SKM-1 treated with dmso at 0.1 percent for 144 hours (cell line): ENCODE measurements at regions not wholly inside any gene's neighbourhood (a gene's known extent, or its start where the extent isn't known, plus 50 kb on each side); places are given as distances from the start of the nearest gene placed in this dataset.
"Not testable (repeated sequence)": the region's sequence is repeated elsewhere in the genome, so short reads cannot be mapped to it uniquely, and the experiment has no call there.

Experiments
- DNase-seq: peaks from one replicate; lab custom pipeline; 2025; ENCODE audit not compliant: unreplicated experiment; lab: John Stamatoyannopoulos, UW

DNA sequence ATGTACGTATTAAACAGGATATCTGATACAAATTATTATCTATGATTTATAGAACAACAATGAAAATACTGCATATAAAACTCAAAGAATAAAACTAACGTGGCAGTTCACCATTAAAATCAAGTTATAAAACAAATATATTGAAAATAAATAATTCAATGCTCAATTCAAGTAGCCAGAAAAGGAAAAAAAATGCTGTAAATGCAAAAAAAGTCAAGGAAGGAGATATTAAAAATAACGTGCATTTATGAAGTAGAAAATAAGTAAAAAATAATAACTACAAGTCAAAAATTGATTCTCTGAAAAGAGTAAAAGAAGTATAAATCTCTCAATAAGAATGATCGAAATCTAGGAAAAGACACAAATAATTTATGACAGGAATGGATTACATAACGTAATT lies 460.5 kb upstream of the CD180 start:
- DNase-seq: no peak

DNA sequence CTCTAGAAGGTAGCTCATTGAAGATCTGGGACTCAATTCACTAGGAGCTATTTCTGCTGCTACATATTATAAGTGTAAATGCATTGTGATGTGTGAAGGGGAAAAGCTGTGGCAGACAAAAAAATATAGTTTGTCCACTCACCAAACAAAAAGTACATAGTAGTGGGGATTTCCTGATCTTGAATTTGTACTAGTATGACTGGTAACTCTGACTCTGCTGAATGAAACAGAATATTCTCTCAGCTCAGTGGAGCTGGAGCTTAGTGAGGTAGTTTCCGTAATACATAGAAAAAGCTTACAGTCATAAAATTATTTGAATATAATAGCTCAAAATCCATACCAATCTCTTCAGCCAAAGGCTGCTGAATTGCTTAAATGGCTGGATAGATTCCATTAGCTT lies 455.6 kb upstream of the CD180 start:
- DNase-seq: no peak

DNA sequence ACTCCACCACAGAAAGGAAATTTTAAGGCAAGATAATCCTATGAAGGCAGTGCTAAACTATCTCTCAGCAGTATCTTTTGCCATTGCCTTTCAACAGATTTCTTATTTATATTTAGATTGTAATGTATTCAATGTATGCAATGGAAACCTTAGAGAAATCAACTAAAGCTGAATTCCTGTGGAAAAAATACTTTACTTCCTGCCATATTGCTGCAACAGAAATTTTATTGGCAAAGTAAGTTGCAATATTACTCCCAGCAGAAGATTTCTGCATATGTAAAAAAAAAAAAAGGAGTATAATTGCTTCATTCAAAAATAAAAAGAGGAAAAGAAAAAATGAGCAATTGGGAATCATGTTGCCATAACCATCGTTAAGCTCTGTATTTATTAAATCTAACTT lies 454.6 kb upstream of the CD180 start:
- DNase-seq: no peak

DNA sequence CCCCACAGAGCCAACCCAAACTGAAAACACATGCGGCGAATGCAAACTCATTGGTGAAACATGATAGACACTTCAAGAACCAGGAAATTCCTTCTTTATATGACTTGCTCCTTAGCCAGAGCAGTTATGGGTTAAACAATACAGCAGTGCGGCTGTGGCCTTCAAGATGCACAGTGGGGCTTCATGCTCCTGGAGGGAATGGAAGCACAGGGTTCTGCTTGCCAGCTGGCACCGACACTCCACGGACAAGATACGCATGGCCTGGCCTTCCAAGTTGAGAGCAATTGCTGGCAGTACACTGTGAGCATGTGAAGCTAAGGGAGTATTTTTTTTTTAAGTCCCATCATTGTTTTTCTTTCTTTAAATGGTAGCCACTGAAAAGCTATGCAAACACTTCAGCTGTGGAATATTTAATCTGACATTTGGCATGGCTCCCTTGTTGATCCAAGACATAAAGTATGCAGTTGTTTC lies 451.6 kb upstream of the CD180 start:
- DNase-seq: no peak

DNA sequence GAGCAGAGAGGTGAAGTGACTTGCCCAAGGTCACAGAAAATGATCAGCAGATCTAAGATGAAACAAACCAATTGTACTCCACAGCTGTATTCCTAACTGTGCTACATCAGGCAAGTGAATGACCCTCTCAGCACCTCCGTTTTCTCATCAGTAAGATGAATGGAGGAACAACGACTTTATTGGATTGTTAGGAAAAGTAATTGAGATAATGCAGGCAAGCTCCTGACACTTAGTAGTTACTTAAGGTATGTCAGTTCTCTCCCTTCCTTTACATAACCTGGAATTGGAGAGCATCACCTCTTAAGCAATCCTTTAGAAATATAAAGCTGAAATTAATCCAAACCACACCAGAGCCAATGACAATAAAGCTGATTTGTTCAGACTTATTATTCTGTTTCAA lies 451.2 kb upstream of the CD180 start:
- DNase-seq: no peak

DNA sequence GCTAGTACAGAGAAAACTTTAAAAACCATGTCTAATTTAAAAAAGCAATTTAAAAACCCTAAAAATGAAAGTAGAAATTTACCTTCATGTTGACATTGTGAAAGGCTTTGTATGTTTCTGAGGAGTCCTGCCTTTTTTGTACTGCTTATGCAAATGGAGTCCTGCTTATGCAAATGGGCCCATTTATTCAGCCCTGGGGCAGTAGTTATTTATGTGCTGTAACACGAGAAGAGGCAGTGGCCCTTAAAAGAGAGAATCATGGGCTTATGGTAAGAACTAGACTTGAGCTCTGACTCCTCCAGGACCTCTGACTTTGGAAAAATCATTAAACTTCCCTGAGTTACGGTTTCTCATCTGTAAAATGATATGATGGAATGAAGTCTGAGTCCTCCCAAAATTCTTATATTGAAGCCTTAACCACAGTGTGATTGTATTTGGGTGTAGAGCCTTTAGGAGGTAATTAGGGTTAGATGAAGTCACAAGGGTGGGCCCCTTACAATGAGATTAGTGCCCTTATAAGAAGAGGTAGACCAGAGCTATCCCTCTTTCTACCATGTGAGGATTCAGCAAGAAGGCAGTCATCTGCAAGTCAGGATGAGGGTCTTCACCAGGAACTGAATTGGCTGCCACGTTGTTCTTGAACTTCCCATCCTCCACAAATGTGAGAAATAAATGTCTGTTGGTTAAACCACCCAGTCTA lies 447.8 kb upstream of the CD180 start:
- no peak for DNase-seq

DNA sequence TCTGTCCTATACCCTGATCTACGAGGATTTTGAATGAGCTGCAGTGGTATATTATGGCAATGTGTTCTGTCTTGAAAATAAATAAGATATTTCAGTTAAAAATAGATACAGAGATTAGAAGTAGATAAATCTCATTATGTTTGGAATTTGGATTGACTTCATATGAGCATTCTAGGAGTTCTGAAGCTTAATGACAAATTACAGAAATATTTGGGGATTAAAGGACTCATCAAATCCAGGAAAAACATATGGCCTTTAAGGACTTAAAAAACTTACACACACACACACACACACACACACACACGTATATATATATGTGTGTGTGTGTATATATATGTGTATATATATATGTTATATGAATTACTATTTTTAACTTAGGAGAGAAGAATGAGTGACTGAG lies 446.9 kb upstream of the CD180 start:
- no peak for DNase-seq

DNA sequence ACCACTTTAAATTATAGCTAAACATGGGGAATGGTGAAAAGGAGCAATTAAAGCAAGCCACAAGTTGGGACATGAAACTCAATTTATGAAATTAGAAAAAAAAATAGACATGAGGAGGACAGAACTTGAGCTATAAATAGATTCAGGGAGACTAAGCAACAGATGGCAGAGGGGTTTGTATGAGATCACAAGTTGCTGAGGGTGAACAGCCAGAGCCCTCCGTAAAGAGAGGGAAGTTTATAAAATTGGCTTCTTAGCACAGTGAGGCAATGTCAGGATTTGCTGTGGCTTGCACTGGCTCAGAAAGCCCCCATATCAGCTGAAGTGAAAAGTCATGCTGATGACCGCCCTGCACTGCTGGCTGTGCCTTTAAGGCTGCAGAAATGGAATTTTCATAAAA lies 443.4 kb upstream of the CD180 start:
- DNase-seq: no peak

DNA sequence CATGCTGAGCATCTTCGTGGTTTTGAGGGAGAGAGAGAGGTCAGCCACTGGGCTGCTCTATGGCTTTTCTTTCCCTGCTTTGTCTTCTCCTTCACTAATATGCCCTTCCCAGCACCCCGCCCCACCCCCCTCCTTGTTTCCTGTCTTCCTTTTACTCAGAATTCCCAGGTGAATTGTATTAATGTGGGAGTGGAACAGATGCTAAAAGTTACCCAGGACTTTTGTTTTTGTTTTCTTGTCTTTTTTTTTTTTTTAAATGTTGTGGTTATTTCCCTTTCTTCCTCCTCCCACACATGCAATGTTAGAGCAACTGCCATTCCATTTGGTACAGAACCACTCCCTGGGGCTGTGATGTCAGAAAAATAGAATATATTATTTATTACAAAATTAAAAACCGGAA lies 442.7 kb upstream of the CD180 start:
- no peak for DNase-seq

DNA sequence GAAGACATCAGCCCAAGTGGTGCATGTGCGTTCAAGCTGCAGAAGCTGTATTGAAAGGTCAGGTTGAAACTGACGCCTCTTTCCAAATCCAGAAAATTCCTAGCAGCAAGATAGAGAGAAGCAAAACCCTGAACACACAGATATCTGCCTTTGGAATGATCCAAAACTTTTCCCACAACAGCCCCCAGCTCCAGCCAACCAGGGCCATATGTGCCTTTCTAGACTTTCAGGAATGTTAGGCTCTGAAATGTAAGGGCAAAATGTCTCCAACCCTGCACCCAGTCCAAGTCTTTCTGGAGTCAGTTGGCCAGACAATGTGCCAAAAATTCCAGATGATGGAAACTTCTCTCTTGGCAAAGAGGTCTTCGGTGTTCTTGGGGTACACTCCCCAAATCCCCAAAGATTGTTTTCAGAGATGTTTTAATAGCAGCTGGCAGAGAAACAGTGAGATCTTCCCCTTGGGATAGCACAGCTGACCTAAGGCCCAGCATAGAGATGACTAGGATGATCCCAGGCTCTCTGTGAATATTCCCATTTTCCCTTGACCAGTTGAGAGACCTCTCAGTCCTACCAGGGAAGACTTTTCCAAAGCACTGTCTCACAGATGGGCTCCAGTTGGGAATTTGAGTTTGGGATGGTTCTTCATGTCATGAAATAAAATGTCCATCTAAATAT lies 440.4 kb upstream of the CD180 start:
- no peak for DNase-seq

DNA sequence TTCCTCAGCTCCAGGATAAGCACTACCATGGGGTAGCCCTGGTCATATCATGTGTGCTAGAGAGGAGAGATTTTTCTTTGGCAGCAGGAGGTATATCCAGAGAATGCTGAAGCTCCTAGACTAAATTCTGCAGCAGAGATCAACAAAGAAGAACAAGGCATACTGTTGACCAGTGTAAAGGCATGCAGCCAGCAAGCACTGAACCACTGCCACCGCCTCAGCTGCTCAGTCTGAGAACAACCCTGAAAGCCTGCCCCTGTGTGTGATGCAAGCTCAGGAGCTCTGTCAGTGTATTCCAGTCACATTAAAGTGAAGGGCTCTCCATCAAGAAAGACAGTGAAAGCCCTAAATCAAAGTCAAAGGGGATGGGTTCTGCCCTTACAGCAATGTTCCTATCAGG lies 439.5 kb upstream of the CD180 start:
- no peak for DNase-seq

DNA sequence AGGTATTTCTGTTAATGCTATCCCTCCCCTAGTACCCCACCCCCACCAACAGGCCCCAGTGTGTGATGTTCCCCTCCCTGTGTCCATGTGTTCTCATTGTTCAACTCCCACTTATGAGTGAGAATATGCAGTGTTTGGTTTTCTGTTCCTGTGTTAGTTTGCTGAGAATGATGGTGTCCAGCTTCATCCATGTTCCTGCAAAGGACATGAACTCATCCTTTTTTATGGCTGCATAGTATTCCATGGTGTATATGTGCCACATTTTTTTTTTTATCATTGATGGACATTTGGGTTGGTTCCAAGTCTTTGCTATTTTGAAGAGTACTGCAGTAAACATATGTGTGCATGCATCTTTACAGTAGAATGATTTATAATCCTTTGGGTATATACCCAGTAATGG lies 430.5 kb upstream of the CD180 start:
- not testable (repeated sequence) for DNase-seq

DNA sequence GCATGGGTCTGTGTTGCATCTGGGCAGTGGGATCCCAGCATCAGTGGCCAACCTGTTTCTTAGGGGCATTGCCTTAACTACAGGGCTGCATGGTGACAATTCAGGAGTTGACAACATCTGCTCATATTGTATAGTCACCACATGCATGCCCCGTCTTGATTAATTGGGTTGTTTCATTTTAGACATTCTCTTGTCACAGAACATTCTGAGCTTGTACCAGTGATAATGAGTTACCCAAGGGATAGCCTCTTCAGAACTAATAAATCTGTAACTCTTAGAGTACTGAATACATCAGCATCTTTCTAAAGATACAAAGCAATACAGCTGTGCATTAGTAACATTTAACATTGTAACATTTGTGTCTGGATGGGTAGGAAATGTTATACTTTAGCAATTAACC lies 426.5 kb upstream of the CD180 start:
- no peak for DNase-seq

DNA sequence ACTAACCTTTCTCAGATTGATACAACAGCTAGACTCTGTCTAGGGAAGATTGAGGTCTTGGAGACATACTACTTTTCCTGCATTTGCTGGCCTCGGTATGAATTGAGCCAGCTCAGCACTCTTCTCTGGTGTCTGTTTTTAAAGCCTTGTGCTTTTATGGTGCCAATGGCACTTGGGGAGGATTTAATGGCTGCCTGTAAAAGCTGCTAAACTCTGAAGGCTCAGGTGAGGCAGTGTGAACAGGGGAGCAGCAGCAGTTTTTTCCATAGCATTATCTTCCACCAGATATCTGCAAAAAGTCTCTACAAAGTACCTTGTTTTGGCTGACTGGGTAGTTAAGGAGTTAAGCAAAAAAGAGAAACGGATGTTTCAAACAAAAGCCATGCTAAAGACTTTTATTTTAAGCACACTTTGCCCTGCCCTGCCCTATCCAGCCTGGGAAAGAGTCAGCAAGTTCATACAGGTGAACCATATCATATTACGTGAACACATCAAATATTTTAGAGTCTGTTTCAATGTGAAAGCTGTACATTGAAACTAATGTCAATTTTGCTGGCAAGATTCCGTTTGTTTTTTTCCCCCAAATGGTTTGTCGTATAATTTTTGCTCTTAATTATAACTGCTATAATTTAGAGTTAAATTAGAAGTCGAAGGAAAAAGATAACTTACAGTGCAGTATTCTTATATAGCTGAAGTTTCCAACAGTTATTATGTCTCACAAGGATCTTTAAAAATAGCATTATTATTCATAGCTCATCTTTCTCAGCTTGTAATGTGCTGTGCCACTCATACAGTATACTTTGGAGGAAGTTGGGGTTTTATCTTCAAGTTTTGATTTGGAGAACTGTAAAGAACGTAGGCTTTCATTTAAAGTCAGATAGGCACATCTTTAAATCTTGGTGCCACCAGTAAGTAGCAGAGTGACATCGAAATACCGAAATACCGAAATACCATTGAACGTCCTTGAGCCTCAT lies 424.1 kb upstream of the CD180 start:
- DNase-seq: no peak

DNA sequence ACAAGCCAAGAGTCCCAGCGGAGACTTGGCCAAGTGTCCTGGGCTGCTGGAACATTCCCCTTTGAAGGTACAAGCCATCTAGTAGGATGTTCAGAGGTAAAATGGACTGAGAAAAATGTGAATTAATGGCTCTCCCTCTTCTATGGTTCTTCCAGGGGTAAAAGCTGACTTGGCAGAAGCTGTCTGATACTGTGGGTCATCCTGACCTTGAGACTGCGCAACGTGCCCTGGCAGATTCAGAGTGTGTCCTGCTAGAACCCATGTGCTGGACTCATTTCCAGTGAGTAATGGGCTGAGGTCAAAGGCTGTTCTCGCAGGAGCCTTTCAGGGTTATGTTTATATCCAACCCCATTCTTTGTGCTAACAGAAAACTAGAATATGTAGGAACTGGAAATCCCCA lies 423.0 kb upstream of the CD180 start:
- no peak for DNase-seq

DNA sequence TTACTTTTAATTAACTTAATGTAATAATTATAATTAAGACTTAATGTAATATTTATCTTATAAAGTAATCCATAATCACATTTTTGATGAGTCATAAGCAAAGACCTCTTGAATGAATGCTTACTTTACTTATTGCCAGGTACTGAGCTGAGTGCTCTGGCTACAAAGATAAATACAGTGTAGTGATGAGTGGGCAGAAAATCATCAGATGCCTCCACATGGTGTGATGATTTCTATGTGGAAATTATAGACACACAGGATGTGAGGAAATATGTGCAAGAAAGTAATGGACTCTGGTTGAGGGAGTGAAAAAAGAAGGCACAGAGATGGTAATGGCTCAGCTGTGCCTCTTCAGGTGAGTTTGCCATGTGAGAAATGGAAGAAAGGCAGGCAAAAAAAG lies 422.6 kb upstream of the CD180 start:
- DNase-seq: no peak

DNA sequence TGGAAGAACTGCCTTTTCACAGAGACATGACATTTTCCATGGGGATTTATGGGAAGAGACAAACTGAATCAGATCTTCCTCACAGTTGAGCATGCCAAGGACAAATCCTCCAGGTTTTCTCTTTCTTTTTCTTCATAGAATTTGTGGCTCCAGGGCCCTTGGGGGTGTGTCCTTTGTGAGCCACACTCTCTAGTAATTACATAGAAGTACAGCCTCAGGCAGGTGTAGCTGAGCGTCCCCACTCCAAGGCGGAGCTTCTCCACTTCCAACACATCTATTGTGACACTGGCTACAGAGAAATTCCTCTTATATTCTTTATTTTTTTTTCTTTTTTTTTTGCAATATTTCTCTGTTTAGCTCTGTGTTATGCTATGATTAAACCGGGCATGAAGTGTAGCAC lies 420.5 kb upstream of the CD180 start:
- DNase-seq: no peak

DNA sequence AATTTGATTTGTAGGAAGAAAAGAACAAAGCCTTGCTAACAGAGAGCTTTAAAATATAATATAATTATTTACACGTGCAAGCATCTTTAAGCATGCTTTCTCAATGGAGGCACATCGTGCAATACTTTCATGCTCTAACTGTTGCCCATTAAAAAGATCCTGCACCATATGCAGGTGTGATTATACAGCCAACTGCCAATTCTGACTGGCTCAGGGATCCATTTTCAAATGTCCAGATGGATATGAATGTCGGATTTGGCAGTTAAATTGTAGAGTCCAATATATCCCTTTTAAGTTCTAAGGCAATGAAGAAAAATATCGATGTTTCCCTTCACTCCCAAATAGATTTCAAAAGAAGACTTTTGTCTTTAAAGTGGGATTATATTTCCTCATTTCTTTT lies 416.4 kb upstream of the CD180 start:
- DNase-seq: no peak

DNA sequence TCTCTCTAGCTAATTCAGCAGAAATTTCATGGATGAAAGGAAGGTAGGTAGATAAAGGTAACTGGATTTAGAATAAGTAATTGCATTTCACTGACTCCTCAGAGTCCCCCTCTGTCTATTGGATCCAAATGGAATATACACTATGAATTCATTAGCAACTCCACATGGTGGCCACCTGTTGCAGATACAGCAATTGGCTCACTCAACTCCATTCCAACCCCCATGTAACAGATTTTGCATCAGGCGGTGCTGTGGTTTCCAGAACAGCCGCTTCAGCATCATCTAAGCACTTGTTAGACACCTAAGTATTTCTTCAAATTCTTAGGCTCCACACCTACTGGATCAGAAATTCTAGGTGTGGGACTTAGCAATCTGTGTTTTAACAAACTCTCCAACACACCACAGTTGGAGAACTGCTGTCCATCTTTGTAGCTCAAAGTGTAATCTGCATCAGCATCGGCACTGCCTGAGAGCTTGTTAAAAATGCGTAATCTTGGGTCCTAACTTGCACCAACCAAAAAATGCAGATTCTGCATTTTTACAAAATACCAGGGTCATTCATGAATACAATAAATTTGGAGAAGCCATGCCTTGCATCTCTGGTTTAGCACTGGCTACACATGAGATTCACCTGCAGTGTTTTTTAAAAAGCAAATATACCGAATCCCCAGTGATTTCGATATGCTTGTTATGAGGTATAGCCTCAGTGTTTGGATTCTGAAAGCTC lies 413.8 kb upstream of the CD180 start:
- DNase-seq: no peak

DNA sequence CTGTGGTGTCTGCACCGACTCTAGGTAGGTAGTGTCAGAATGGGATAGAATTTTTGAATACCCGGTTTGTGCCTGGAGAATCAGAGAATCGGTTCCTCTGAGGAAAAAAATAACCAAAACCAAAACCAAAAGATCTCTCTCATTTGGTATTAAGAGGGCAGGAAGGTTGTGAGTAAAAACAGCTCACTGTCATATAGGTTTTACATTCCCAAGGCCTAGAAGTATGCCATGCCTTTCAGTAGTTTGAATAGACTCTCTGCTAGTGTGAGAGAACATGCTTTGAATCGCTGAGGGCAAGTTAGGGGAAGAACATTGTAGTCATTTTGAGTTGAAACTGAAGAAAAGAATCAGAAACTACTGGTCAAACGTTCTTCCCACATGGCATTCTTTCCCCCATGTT lies 411.4 kb upstream of the CD180 start:
- no peak for DNase-seq

DNA sequence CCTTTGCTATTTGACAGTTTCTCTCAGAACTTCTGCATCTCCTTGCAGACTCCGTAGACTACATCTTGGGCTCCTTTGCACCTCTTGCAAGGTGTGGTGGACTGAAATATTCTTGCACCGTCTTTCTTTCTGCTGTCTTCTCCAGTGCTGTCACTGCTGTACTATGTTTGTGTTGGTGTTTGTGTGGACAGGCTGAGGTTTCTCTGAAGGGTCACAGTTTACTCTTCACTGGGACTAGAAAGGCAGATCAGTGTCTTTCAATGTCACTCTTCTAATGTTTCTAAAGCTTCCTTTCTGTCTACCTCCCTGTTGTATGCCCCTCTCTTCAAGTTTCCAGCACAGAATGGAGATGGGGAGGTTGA lies 410.0 kb upstream of the CD180 start:
- no peak for DNase-seq
